Kidney capillary endothelial cell (primary cell): ENCODE measurements at regions not wholly inside any gene's neighbourhood (a gene's known extent, or its start where the extent isn't known, plus 50 kb on each side); places are given as distances from the start of the nearest gene placed in this dataset.
"Not testable (repeated sequence)": the region's sequence is repeated elsewhere in the genome, so short reads cannot be mapped to it uniquely, and the experiment has no call there.

ENCODE experiments used
- DNase-seq: peaks from one replicate; pipeline ENCODE4 v3.0.0-alpha.2; 2018; ENCODE audit warnings: low spot score

GRCh38 chr1:120552190-120552589 lies 137.4 kb downstream of the NBPF8 start:
- DNase-seq = not testable (repeated sequence)

GRCh38 chr1:120557605-120558302 lies 142.9 kb downstream of the NBPF8 start:
- not testable (repeated sequence) for DNase-seq

- DNase-seq = peak; percentile 40
These were observed 143.6 kb downstream of the NBPF8 start for GRCh38 chr1:120558303-120559060.

- not testable (repeated sequence) for DNase-seq
These were observed 146.9 kb downstream of the NBPF8 start for GRCh38 chr1:120561767-120562166.

- not testable (repeated sequence) for DNase-seq
These were observed 150.6 kb downstream of the NBPF8 start for GRCh38 chr1:120565396-120565795.

GRCh38 chr1:120567620-120568019 lies 152.8 kb downstream of the NBPF8 start:
- not testable (repeated sequence) for DNase-seq

- DNase-seq = not testable (repeated sequence)
These were observed 148.5 kb upstream of the NBPF26 start for GRCh38 chr1:120575201-120575600.

GRCh38 chr1:120582135-120582534 lies 141.6 kb upstream of the NBPF26 start:
- DNase-seq = not testable (repeated sequence)

GRCh38 chr1:120586053-120586452 lies 137.7 kb upstream of the NBPF26 start:
- not testable (repeated sequence) for DNase-seq

GRCh38 chr1:120588811-120589210 lies 134.9 kb upstream of the NBPF26 start:
- not testable (repeated sequence) for DNase-seq

- DNase-seq = not testable (repeated sequence)
These were observed 132.0 kb upstream of the NBPF26 start for GRCh38 chr1:120591774-120592173.

GRCh38 chr1:120592943-120593342 lies 130.8 kb upstream of the NBPF26 start:
- not testable (repeated sequence) for DNase-seq

- DNase-seq = not testable (repeated sequence)
These were observed 130.1 kb upstream of the NBPF26 start for GRCh38 chr1:120593648-120594047.

- not testable (repeated sequence) for DNase-seq
These were observed 125.3 kb upstream of the NBPF26 start for GRCh38 chr1:120598331-120598951.

- DNase-seq = not testable (repeated sequence)
These were observed 124.2 kb upstream of the NBPF26 start for GRCh38 chr1:120599511-120599910.

- not testable (repeated sequence) for DNase-seq
These were observed 123.2 kb upstream of the NBPF26 start for GRCh38 chr1:120600442-120601041.

- DNase-seq = not testable (repeated sequence)
These were observed 115.9 kb upstream of the NBPF26 start for GRCh38 chr1:120607882-120608281.

GRCh38 chr1:120608314-120609014 lies 115.3 kb upstream of the NBPF26 start:
- not testable (repeated sequence) for DNase-seq

GRCh38 chr1:120609015-120609573 lies 114.7 kb upstream of the NBPF26 start:
- not testable (repeated sequence) for DNase-seq

- DNase-seq = not testable (repeated sequence)
These were observed 113.9 kb upstream of the NBPF26 start for GRCh38 chr1:120609834-120610233.

- not testable (repeated sequence) for DNase-seq
These were observed 108.7 kb upstream of the NBPF26 start for GRCh38 chr1:120614931-120615639.
